GM12873 (cell line): ENCODE measurements at regions not wholly inside any gene's neighbourhood (a gene's known extent, or its start where the extent isn't known, plus 50 kb on each side); places are given as distances from the start of the nearest gene placed in this dataset.

Experiments
- TF ChIP-seq, protein P1 (sequence below): IDR thresholded peaks from 2 replicates; pipeline ENCODE4 v1.5.1; 2012; ENCODE audit warnings: low read depth, mild to moderate bottlenecking, moderate library complexity, low read length, control low read depth; ENCODE audit not compliant: insufficient read depth; ENCODE audit errors: missing control alignments

DNA sequence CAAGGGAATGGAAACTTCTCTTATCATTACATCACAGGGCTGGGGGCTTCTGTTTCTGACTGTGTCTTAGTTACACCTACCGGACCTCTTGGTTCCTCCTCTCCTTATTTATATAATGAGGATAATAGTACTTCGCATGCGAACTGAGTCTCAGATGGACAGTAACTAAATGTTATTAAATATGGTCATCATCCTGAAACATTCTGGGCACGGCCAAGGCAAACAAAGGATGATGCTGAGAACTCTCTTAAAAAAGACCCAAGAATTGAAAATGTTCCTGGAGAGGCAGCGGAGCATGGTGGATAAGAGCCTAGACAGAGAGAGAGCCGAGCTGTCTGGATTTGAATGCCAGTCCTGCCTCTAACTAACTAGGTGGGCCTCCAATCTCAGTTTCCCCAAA, 119.8 kb upstream of the SASH1 start:
- TF ChIP-seq, protein P1, sequence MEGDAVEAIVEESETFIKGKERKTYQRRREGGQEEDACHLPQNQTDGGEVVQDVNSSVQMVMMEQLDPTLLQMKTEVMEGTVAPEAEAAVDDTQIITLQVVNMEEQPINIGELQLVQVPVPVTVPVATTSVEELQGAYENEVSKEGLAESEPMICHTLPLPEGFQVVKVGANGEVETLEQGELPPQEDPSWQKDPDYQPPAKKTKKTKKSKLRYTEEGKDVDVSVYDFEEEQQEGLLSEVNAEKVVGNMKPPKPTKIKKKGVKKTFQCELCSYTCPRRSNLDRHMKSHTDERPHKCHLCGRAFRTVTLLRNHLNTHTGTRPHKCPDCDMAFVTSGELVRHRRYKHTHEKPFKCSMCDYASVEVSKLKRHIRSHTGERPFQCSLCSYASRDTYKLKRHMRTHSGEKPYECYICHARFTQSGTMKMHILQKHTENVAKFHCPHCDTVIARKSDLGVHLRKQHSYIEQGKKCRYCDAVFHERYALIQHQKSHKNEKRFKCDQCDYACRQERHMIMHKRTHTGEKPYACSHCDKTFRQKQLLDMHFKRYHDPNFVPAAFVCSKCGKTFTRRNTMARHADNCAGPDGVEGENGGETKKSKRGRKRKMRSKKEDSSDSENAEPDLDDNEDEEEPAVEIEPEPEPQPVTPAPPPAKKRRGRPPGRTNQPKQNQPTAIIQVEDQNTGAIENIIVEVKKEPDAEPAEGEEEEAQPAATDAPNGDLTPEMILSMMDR: no peak

DNA sequence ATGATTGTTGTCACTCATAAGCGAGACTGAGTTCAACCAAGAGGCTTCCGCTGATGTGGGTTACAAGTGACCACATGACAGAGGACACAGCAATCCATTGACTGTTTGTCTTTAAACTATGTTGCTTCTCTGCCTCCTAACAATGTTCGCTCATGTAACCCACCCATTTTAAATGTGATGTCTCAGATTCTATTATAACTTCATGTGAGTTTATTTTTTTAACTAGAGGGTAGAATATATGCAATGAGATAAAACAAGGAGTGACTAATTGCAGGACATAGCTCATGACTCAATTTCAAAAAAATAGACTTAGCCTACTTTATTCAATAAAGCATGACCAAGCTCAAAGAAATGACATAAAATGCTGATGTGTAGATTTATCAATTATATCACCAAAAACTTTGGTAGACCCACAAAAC, 119.2 kb upstream of the SASH1 start:
- TF ChIP-seq, protein P1: no peak

DNA sequence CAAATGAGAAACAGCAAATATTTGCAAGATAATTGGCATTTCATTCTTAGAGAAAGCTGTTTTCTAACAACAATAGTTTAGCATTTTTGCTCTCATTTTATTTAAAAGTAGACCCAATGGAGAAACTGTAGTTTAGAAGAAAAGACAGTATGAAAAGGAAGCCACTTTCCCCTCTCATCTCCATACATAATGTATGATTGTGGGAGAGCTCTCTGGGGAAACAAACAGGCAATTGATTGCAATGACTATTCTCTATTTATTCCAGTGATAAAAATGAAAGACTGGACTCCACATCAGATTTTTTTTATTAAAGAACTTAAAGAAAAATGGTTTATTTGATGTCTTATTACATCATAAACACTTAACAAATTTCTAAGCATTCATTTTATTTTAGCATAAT, 116.8 kb upstream of the SASH1 start:
- TF ChIP-seq, protein P1: no peak

DNA sequence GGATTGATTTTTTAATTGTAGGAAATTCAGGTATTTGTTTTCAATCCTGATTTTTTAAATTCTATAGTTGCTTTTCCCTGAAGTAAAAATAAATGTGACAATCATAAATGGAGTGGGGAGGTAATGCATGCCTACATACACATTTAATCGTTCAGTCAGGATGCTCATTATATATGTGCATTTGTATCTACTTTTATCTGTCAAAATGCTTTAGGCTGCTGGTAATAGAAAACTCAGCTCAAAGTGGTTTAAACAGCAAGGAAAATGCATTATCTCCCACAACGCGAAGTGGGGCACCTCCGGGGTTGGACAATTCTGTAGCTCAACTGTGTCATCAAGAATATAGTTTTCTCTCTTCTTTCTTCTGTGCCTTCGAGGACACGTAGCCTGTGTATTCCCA, 116.4 kb upstream of the SASH1 start:
- TF ChIP-seq, protein P1: no peak

DNA sequence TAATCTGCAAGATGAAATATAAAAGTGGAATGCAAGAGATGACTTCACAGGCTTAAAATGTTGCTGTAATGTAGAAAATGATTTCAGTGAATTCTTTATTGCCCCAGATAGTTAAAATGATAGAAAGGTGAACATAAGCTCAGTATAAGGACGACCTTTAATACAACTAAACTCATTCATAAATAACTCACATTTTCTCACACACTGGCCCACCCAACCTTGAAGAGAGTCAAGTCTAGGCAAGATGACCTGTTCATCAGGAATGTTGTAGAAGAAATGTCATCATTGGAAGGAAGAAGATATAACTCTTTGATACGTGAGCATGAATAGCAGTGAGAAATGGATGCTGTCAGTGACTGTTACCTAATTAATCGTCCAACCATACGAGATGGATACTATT, 111.1 kb upstream of the SASH1 start:
- TF ChIP-seq, protein P1: no peak

DNA sequence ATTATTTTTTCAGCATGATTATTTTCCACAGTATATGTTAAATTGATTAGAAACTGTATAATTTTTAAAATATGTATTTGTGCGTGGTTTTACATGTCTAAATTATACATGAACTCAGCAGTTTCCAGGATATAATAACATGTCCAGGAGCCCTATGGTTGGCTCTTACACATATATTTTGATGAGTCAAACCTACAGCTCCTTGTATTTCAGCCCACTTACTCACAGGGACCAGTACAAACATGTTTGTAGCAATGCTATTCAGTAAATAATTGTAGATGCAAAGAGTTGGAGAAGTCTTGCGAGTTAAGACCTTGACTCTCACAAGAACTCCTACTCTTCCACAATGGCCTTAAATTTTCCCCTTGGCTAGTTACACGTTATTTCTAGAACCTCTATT, 107.2 kb upstream of the SASH1 start:
- TF ChIP-seq, protein P1: no peak

DNA sequence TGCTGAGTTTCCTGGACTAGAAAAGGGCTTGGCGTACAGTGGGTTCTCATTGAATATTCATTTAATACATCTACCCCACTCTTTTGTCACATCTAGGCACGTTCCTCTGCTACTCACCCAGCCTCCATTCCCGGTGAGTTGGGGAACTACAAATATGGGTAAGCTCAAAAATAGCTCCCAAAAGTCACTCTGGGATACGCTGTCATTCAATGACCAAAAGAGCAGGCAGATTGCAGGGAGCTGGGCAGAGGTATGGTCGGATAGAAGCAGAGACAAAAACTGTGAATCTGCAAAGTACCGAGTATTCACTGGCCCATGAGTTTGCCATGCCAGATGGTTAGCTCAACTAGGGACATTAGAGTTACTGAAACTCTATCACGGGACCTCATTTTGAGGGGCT, 103.9 kb upstream of the SASH1 start:
- TF ChIP-seq, protein P1: no peak
